Left lung (tissue), 4 donors: ENCODE measurements at regions not wholly inside any gene's neighbourhood (a gene's known extent, or its start where the extent isn't known, plus 50 kb on each side); places are given as distances from the start of the nearest gene placed in this dataset.
A peak's percentile ranks its signal among the peaks of the same experiment; 100 is the strongest.

ENCODE experiments used
- ATAC-seq: fragments of 200-7000 bp; cut with Tn5 transposase; one replicate; pipeline ENCODE4 v1.9.1; 2020; ENCODE audit warnings: moderate library complexity
- DNase-seq, 4 donors: peaks; one replicate each; pipeline ENCODE4 v3.0.0-alpha.2; 2013 to 2020
- H3K27ac ChIP-seq, 2 donors: fragments of 200-600 bp; sonication (generic) in 1 of 2; one replicate each; pipeline versions ENCODE4 v1.5.0 to v1.8.0; 2020 to 2021
- H3K27me3 ChIP-seq, 2 donors: fragments of 200-600 bp; sonication (generic) in 1 of 2; one replicate each; pipeline versions ENCODE4 v1.5.0 to v1.8.0; 2020 to 2021
- H3K36me3 ChIP-seq, 2 donors: fragments of 200-600 bp; sonication (generic) in 1 of 2; one replicate each; pipeline versions ENCODE4 v1.5.0 to v1.8.0; 2020 to 2021
- H3K4me1 ChIP-seq, 2 donors: fragments of 200-600 bp; one replicate each; pipeline ENCODE4 v1.8.0; 2021
- H3K4me3 ChIP-seq, 2 donors: fragments of 200-600 bp; sonication (generic) in 1 of 2; one replicate each; pipeline versions ENCODE4 v1.5.0 to v1.8.0; 2020 to 2021; ENCODE audit warnings: mild to moderate bottlenecking in 1 of 2
- H3K9me3 ChIP-seq, 2 donors: fragments of 200-600 bp; sonication (generic) in 1 of 2; one replicate each; pipeline versions ENCODE4 v1.5.0 to v1.8.0; 2020 to 2021
- CTCF ChIP-seq, 2 donors: fragments of 200-600 bp; sonication (generic) in 1 of 2; IDR thresholded peaks; one replicate each; pipeline versions ENCODE4 v1.5.0 to v1.8.0; 2021; ENCODE audit warnings: antibody characterized with exemption in 2 of 2
- intact Hi-C, 2 donors: fragments of 100-400 bp; cut with DNase I; formaldehyde crosslinking; loops; one replicate each; pipeline versions ENCODE4 v1.11.2 to v1.14.2; 2022
- donor health status: DM: no; HTN: yes; CAD: no.
- donor health status: DM: no; HTN: no; CAD: no.

- Histone ChIP-seq H3K9me3 (no peaks in the 10 kb centered on the region), H3K4me1 (no peaks in the 10 kb centered on the region), H3K36me3 (no peaks in the 10 kb centered on the region), H3K27me3 (no peaks in the 10 kb centered on the region), H3K4me3 (no peak overlapping the region), H3K27ac (no peak overlapping the region)
- intact Hi-C loops, result no loop called here
- no peak for ATAC-seq
- no peak for DNase-seq
- no peak for TF ChIP-seq CTCF (IDR thresholded peaks at IDR 0.05)
Measured at GRCh38 chr14:45519766-45520165, 266.8 kb upstream of the MIS18BP1 start.

GRCh38 chr14:45492876-45493275 lies 239.9 kb upstream of the MIS18BP1 start:
- H3K27me3 ChIP-seq, result no peaks in the 10 kb centered on the region
- DNase-seq, result no peak
- H3K27ac ChIP-seq, result no peak overlapping the region
- TF ChIP-seq CTCF (IDR thresholded peaks at IDR 0.05), result no peak
- no peaks in the 10 kb centered on the region for H3K36me3 ChIP-seq
- no peak for ATAC-seq
- H3K9me3 ChIP-seq, result no peaks in the 10 kb centered on the region
- intact Hi-C loops, result no loop called here
- H3K4me3 ChIP-seq, result no peak overlapping the region
- no peaks in the 10 kb centered on the region for H3K4me1 ChIP-seq

GRCh38 chr14:45491914-45492313 lies 238.9 kb upstream of the MIS18BP1 start:
- no peak for TF ChIP-seq CTCF (IDR thresholded peaks at IDR 0.05)
- H3K36me3 ChIP-seq, result no peaks in the 10 kb centered on the region
- no peak overlapping the region for H3K27ac ChIP-seq
- H3K9me3 ChIP-seq, result peaks cover 0 to 3% of the 10 kb centered on the region in 2 donors
- no peaks in the 10 kb centered on the region for H3K27me3 ChIP-seq
- H3K4me3 ChIP-seq, result no peak overlapping the region
- no peaks in the 10 kb centered on the region for H3K4me1 ChIP-seq
- ATAC-seq (no peak), DNase-seq (no peak)
- intact Hi-C loops, result no loop called here

- no peak overlapping the region for H3K27ac ChIP-seq
- H3K4me3 ChIP-seq, result no peak overlapping the region
- H3K9me3 ChIP-seq, result peaks cover 0 to 36% of the 10 kb centered on the region in 2 donors
- H3K27me3 ChIP-seq, result no peaks in the 10 kb centered on the region
- intact Hi-C loops, result no loop called here
- no peaks in the 10 kb centered on the region for H3K36me3 ChIP-seq
- TF ChIP-seq CTCF (IDR thresholded peaks at IDR 0.05), result no peak
- no peak for DNase-seq
- ATAC-seq, result no peak
- no peaks in the 10 kb centered on the region for H3K4me1 ChIP-seq
Measured at GRCh38 chr14:45486599-45486998, 233.6 kb upstream of the MIS18BP1 start.

- peak; percentile 22 for ATAC-seq
Measured at GRCh38 chr14:45467023-45467422, 214.0 kb upstream of the MIS18BP1 start.

More at GRCh38 chr14:45467023-45467422, 214.0 kb upstream of the MIS18BP1 start:
- no peak overlapping the region for H3K27ac ChIP-seq
- no peak overlapping the region for H3K4me3 ChIP-seq
- no peaks in the 10 kb centered on the region for H3K4me1 ChIP-seq
- DNase-seq, result no peak
- intact Hi-C loops, result no loop called here
- no peaks in the 10 kb centered on the region for H3K27me3 ChIP-seq
- H3K36me3 ChIP-seq, result no peaks in the 10 kb centered on the region
- H3K9me3 ChIP-seq, result no peaks in the 10 kb centered on the region
- TF ChIP-seq CTCF (IDR thresholded peaks at IDR 0.05), result no peak
